Ectodermal cell (in vitro differentiated cells): ENCODE measurements at regions not wholly inside any gene's neighbourhood (a gene's known extent, or its start where the extent isn't known, plus 50 kb on each side); places are given as distances from the start of the nearest gene placed in this dataset.
"Not testable (repeated sequence)": the region's sequence is repeated elsewhere in the genome, so short reads cannot be mapped to it uniquely, and the experiment has no call there.

Experiments used
- H3K27ac ChIP-seq: 2 replicates; pipeline ENCODE4 v1.7.0; 2013; ENCODE audit warnings: mild to moderate bottlenecking, low read depth, low read length; ENCODE audit not compliant: insufficient read depth, poor library complexity, severe bottlenecking
- H3K27me3 ChIP-seq: 2 replicates; pipeline ENCODE4 v1.7.0; 2013; ENCODE audit warnings: mild to moderate bottlenecking, low read length; ENCODE audit not compliant: insufficient read depth, control insufficient read depth, poor library complexity, severe bottlenecking
- H3K36me3 ChIP-seq: one replicate; pipeline ENCODE4 v1.7.0; 2013; ENCODE audit warnings: low read length; ENCODE audit not compliant: control insufficient read depth, insufficient read depth
- H3K4me1 ChIP-seq: one replicate; pipeline ENCODE4 v1.7.0; 2013; ENCODE audit warnings: low read length; ENCODE audit not compliant: control insufficient read depth, insufficient read depth
- H3K4me3 ChIP-seq: 2 replicates; pipeline ENCODE4 v1.7.0; 2013; ENCODE audit warnings: low read depth, low read length, control low read depth; ENCODE audit not compliant: insufficient read depth
- H3K9me3 ChIP-seq: 2 replicates; pipeline ENCODE4 v1.7.0; 2013; ENCODE audit warnings: mild to moderate bottlenecking, low read length, moderate library complexity; ENCODE audit not compliant: control insufficient read depth
- WGBS, 2 experiments: methylation state at CpG; one replicate each; pipeline ENCODE4 v1.1.7; 2013; ENCODE audit warnings: missing lambda C conversion rate in 2 of 2; 5-methylcytosine and 5-hydroxymethylcytosine counted together

DNA sequence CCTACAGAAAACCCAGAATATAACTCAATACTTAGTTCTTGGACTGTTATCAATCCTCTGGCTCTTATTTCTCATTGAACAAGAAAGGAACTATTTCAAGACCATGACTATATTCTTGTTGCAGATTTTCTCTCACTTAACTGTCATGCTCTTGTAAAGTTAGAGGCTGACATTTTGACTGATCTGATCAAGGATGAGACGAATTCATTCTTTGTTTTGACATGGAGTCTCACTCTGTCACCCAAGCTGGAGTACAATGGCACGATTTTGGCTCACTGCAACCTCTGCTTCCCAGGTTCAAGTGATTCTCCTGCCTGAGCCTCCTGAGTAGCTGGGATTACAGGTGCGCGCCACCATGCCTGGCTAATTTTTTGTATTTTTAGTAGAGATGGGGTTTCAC lies 367.9 kb upstream of the SEMA3C start:
- not testable (repeated sequence) for H3K27ac ChIP-seq, H3K9me3 ChIP-seq, H3K4me1 ChIP-seq, H3K4me3 ChIP-seq, H3K36me3 ChIP-seq, H3K27me3 ChIP-seq
- 98 to 100% methylated on average over 4 of the region's 4 CpGs for WGBS, 2 experiments

DNA sequence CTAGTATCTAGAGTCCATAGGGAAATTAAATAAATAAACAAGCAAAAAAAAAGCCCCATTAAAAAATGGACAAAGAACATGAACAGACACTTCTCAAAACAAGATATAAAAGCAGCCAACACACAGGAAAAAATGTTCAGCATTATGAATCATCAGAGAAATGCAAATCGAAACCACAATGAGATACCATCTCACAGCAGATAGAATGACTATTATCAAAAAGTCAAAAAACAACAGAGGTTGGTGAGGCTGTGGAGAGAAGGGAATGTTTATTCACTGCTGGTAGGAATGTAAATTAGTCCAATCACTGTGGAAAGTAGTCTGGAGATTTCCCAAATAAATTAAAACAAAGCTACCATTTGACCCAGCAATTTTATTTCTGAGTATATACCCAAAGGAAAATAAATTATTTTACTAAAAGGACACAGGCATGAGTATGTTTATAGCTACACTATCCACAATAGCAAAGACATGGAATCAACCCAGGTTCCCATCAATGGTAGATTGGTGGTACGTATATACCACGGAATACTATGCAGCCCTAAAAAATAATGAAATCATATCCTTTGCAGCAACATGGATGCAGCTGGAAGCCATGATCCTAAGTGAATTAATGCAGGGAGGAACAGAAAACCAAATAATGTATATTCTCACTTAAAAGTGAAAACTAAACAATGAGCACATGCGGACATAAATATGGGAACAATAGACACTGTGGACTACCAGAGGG lies 366.5 kb upstream of the SEMA3C start:
- Histone ChIP-seq H3K27ac (no peak overlapping the region), H3K27me3 (no peaks in the 10 kb centered on the region), H3K36me3 (no peaks in the 10 kb centered on the region), H3K4me3 (no peak overlapping the region), H3K4me1 (no peaks in the 10 kb centered on the region), H3K9me3 (no peaks in the 10 kb centered on the region)
- WGBS, 2 experiments, result 84 to 95% methylated on average over 4 of the region's 4 CpGs

DNA sequence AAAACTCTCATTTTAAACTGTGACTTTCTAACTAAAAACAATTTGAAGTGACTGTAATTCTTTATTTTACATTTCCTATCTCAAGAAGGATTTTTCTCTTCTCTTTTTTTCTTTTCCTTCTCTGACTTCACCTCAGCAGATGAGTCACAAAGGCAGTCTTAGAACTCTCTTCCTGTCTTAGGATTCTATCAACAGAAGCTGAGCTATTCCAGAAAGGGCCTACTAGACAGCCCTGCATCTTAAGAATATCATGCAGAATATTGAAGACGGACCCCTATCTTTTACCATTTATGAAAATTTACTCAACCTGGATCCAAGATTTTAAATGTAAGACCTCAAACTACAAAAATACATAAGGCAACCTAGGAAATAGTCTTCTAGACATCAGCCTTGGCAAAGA lies 365.7 kb upstream of the SEMA3C start:
- no peaks in the 10 kb centered on the region for H3K4me1 ChIP-seq
- H3K27me3 ChIP-seq, result no peaks in the 10 kb centered on the region
- H3K4me3 ChIP-seq, result no peak overlapping the region
- no peaks in the 10 kb centered on the region for H3K36me3 ChIP-seq
- H3K27ac ChIP-seq, result no peak overlapping the region
- WGBS, 2 experiments, result 89 to 94% methylated on average over 1 of the region's 1 CpG
- no peaks in the 10 kb centered on the region for H3K9me3 ChIP-seq

DNA sequence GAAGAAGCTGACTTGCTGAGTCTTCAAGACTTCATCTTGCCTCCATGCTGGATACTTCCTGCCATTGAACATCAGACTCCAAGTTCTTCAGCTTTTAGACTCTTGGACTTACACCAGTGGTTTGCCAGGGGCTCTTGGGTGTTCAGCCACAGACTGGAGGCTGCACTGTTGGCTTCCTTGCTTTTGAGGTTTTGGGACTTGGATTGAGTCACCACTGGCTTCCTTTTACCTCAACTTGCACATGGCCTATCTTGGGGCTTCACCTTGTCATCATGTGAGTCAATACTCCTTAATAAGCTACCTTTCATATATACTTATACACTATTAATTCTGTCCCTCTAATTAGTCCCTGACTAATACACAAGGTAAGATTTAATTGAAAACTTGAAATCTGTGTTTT lies 361.7 kb upstream of the SEMA3C start:
- no peaks in the 10 kb centered on the region for H3K9me3 ChIP-seq
- H3K27ac ChIP-seq, result no peak overlapping the region
- H3K27me3 ChIP-seq, result no peaks in the 10 kb centered on the region
- no peaks in the 10 kb centered on the region for H3K4me1 ChIP-seq
- H3K36me3 ChIP-seq, result no peaks in the 10 kb centered on the region
- H3K4me3 ChIP-seq, result no peak overlapping the region

DNA sequence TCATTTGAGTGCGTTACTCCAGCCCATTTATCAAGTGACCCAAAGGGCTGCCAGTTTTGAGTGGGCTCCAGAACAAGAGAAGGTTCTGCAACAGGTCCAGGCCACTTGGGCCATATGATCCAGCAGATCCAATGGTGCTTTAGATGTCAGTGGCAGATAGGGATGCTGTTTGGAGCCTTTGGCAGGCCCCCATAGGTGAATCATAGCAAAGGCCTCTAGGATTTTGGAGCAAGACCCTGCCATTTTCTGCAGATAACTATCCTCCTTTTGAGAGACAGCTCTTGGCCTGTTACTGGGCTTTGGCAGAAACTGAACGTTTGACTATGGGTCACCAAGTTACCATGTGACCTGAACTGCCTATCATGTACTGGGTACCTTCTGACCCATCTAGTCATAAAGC lies 358.8 kb upstream of the SEMA3C start:
- H3K36me3 ChIP-seq, result no peaks in the 10 kb centered on the region
- 89 to 90% methylated on average over 2 of the region's 2 CpGs for WGBS, 2 experiments
- H3K27me3 ChIP-seq, result no peaks in the 10 kb centered on the region
- no peak overlapping the region for H3K4me3 ChIP-seq
- no peak overlapping the region for H3K27ac ChIP-seq
- H3K4me1 ChIP-seq, result no peaks in the 10 kb centered on the region
- no peaks in the 10 kb centered on the region for H3K9me3 ChIP-seq

DNA sequence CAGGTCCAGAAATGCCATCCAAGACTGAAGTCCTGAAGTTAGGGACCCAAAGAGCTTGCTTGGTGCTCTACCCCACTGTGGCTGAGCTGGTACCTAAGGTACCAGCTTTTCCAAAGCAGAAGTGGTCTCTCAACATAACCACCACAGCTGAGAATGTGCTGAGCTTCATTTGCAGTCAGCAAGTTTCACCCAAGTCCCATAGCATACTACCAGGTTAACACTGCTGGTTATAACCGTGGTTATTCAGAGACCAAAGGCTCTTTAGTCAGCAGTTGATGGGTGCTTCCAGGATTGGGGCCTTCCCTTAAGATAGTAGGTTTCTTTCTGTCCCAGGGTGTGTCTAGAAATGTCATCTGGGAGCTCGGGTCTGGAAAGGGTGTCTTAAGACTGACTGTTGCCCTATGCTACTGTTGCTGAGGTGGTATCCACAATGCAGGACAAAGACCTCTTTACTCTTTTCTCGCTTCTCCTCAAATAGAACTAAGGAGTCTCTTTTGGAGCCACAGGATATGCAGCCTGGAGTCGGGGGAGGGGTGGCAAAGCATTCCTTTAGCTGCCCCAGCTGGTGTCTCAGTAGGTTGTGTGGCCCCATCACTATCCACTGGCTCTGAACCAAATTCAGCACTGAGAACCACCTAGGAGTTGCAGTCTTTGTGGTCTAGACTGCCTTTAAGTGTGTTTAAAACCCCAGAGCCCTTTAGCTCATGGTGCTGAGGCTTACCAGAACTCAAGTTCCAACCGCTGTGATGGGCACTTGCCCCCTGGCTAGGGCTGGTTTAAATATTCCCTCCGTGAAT lies 354.9 kb upstream of the SEMA3C start:
- no peaks in the 10 kb centered on the region for H3K9me3 ChIP-seq
- H3K36me3 ChIP-seq, result no peaks in the 10 kb centered on the region
- no peaks in the 10 kb centered on the region for H3K27me3 ChIP-seq
- no peaks in the 10 kb centered on the region for H3K4me1 ChIP-seq
- H3K27ac ChIP-seq, result no peak overlapping the region
- 60 to 76% methylated on average over 5 to 6 of the region's 6 CpGs for WGBS, 2 experiments
- no peak overlapping the region for H3K4me3 ChIP-seq

DNA sequence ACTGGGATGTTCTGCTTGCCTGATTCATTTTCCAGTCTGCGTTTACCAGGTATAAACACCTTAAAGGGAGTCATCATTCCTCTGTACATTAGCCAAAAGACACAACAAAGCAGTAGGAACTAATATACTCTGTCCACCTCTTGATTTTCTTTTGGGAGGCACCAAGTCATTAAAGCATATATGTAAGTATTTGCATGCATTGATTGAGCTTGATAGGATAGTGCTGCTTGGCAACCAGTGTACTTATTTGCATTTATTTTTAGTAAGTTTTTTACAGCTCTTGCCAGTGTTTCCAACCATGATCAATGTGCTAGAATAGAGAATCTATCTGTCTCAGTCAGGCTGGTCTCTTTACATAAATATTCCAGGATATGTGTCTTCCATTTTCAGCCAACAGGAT lies 353.3 kb upstream of the SEMA3C start:
- Histone ChIP-seq H3K27me3 (no peaks in the 10 kb centered on the region), H3K36me3 (no peaks in the 10 kb centered on the region), H3K4me1 (no peaks in the 10 kb centered on the region), H3K4me3 (no peak overlapping the region), H3K9me3 (no peaks in the 10 kb centered on the region), H3K27ac (no peak overlapping the region)
- WGBS, 2 experiments, result 95 to 96% methylated on average over 1 of the region's 1 CpG

DNA sequence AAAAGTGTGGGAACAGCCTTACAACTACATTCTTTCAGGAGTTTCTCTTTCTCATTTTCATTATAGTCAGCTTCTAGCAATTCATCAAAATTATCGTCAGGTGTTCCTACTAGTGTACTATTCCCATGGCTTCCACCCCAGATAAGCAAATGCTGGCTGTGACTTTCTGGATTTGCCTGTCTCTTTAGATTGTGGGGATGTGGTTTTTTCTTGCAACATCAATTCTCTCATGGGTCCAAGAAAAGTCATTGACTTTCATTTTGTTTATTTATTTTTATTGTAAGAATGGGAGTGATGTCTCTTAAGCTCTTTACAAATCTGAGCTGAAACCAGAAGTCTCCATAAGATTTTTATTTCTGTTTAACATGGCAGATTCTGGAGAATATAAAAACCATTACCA lies 349.7 kb upstream of the SEMA3C start:
- H3K36me3 ChIP-seq, result no peaks in the 10 kb centered on the region
- whole genome bisulfite sequencing, 2 experiments, result 93 to 100% methylated on average over 1 of the region's 1 CpG
- H3K27me3 ChIP-seq, result no peaks in the 10 kb centered on the region
- no peaks in the 10 kb centered on the region for H3K9me3 ChIP-seq
- no peak overlapping the region for H3K4me3 ChIP-seq
- H3K27ac ChIP-seq, result no peak overlapping the region
- no peaks in the 10 kb centered on the region for H3K4me1 ChIP-seq

DNA sequence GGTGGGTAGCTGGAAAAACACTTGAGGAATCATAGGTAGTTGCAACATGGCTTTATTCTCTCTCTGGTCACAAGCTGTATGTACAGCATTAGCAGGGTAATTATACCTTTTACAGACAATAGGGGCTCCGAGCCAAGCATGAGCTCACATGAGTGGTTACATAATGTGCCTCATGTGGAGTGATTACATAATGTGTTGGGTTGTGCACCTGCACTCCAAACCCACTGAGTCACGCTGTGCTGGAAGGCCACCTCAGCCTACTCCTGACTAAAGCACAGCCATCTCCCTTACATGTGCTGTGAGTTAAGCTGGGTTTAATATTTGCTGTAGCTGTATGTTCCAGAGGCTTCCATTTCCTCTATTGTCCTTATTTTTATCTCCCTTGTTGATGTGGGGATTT lies 348.7 kb upstream of the SEMA3C start:
- H3K36me3 ChIP-seq, result no peaks in the 10 kb centered on the region
- H3K9me3 ChIP-seq, result no peaks in the 10 kb centered on the region
- 0 to 50% methylated on average over 1 to 2 of the region's 2 CpGs for WGBS, 2 experiments
- H3K4me3 ChIP-seq, result no peak overlapping the region
- no peaks in the 10 kb centered on the region for H3K4me1 ChIP-seq
- no peak overlapping the region for H3K27ac ChIP-seq
- no peaks in the 10 kb centered on the region for H3K27me3 ChIP-seq

DNA sequence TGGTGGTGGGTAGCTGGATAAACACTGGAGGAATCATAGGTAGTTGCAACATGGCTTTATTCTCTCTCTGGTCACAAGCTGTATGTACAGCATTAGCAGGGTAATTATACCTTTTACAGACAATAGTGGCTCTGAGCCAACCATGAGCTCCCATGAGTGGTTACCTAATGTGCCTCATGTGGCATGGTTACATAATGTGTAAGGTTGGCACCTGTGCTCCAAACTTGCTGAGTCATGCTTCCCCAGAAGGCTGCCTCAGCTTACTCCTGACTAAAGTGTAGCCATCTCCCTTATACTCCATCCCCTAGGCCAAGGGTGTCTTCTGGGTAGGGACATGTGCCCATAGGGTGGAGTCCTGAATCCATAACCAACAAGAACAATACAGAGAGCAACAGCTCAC lies 345.3 kb upstream of the SEMA3C start:
- Histone ChIP-seq H3K27me3 (no peaks in the 10 kb centered on the region), H3K9me3 (peaks cover 2% of the 10 kb centered on the region), H3K4me1 (no peaks in the 10 kb centered on the region), H3K27ac (no peak overlapping the region), H3K36me3 (no peaks in the 10 kb centered on the region), H3K4me3 (no peak overlapping the region)
